Activated naive CD4-positive, alpha-beta T cell treated with anti-CD3 and anti-CD28 coated beads, Interleukin-2, amount 50 U/mL, for 72 hours (primary cell): ENCODE measurements at regions not wholly inside any gene's neighbourhood (a gene's known extent, or its start where the extent isn't known, plus 50 kb on each side); places are given as distances from the start of the nearest gene placed in this dataset.
"Not testable (repeated sequence)": the region's sequence is repeated elsewhere in the genome, so short reads cannot be mapped to it uniquely, and the experiment has no call there.

Source experiments
- ATAC-seq, 2 donors: fragments of 150-1000 bp; cut with Tn5 transposase; 2 replicates each; pipeline ENCODE4 v1.10.0; 2021; ENCODE audit warnings: mild to moderate bottlenecking in 2 of 2, moderate library complexity in 2 of 2
- DNase-seq, 2 donors: peaks; one replicate each; pipeline ENCODE4 v3.0.0; 2021 to 2022; ENCODE audit warnings: low spot score in 2 of 2
- H3K27ac Mint-ChIP-seq, 2 donors: one replicate each; pipeline ENCODE4 v1.8.0; 2022; ENCODE audit warnings: mild to moderate bottlenecking in 2 of 2, mixed read lengths in 2 of 2
- H3K36me3 Mint-ChIP-seq, 2 donors: one replicate each; pipeline ENCODE4 v1.8.0; 2022; ENCODE audit warnings: mixed read lengths in 2 of 2
- H3K9me3 Mint-ChIP-seq, 2 donors: one replicate each; pipeline ENCODE4 v1.8.0; 2022; ENCODE audit warnings: mixed read lengths in 2 of 2

- ATAC-seq = no peak
- Mint-ChIP-seq H3K36me3 (no peaks in the 10 kb centered on the region), H3K9me3 (no peaks in the 10 kb centered on the region), H3K27ac (no peak overlapping the region)
- no peak for DNase-seq
These were observed 81.4 kb downstream of the ACAA2 start for GRCh38 chr18:49731860-49732311.

- ATAC-seq = no peak
- Mint-ChIP-seq H3K27ac (no peak overlapping the region), H3K9me3 (no peaks in the 10 kb centered on the region), H3K36me3 (no peaks in the 10 kb centered on the region)
- DNase-seq = no peak
These were observed 81.9 kb downstream of the ACAA2 start for GRCh38 chr18:49731421-49731841.

- no peaks in the 10 kb centered on the region for H3K9me3 Mint-ChIP-seq
- H3K27ac Mint-ChIP-seq = peak overlapping the region in 1 of 2 donors; percentile 72
- ATAC-seq = no peak
- H3K36me3 Mint-ChIP-seq = no peaks in the 10 kb centered on the region
- no peak for DNase-seq
These were observed 82.4 kb downstream of the ACAA2 start for GRCh38 chr18:49730951-49731391.

GRCh38 chr18:49728542-49728941 is 84.8 kb downstream of the ACAA2 start:
- ATAC-seq = peak; percentile 29 to 43
- Mint-ChIP-seq H3K9me3 (no peaks in the 10 kb centered on the region), H3K27ac (no peak overlapping the region)

GRCh38 chr18:49727816-49728215 is 85.5 kb downstream of the ACAA2 start:
- Mint-ChIP-seq H3K36me3 (no peaks in the 10 kb centered on the region), H3K9me3 (no peaks in the 10 kb centered on the region), H3K27ac (no peak overlapping the region)
- no peak for ATAC-seq
- no peak for DNase-seq

More at GRCh38 chr18:49728542-49728941, 84.8 kb downstream of the ACAA2 start:
- H3K36me3 Mint-ChIP-seq = no peaks in the 10 kb centered on the region
- DNase-seq = peak in 1 of 2 donors; percentile 66

GRCh38 chr18:49726675-49726963 is 86.7 kb downstream of the ACAA2 start:
- no peak for DNase-seq
- Mint-ChIP-seq H3K36me3 (no peaks in the 10 kb centered on the region), H3K27ac (no peak overlapping the region), H3K9me3 (no peaks in the 10 kb centered on the region)
- ATAC-seq = no peak

- Mint-ChIP-seq H3K36me3 (no peaks in the 10 kb centered on the region), H3K9me3 (no peaks in the 10 kb centered on the region), H3K27ac (no peak overlapping the region)
- DNase-seq (no peak), ATAC-seq (no peak)
These were observed 87.3 kb downstream of the ACAA2 start for GRCh38 chr18:49725809-49726674.

GRCh38 chr18:49723648-49724180 is 89.6 kb downstream of the ACAA2 start:
- DNase-seq = no peak
- Mint-ChIP-seq H3K36me3 (no peaks in the 10 kb centered on the region), H3K9me3 (no peaks in the 10 kb centered on the region), H3K27ac (peak overlapping the region in 1 of 2 donors; percentile 33)
- peak; percentile 80 to 91 for ATAC-seq

- ATAC-seq (no peak), DNase-seq (no peak)
- Mint-ChIP-seq H3K27ac (no peak overlapping the region), H3K36me3 (peaks cover 0 to 6% of the 10 kb centered on the region in 2 donors), H3K9me3 (no peaks in the 10 kb centered on the region)
These were observed 90.9 kb downstream of the ACAA2 start for GRCh38 chr18:49722477-49722876.

GRCh38 chr18:49721981-49722380 is 91.4 kb downstream of the ACAA2 start:
- H3K27ac Mint-ChIP-seq = no peak overlapping the region
- DNase-seq = no peak
- H3K36me3 Mint-ChIP-seq = peaks cover 0 to 6% of the 10 kb centered on the region in 2 donors
- no peak for ATAC-seq
- H3K9me3 Mint-ChIP-seq = no peaks in the 10 kb centered on the region

- ATAC-seq, H3K36me3 Mint-ChIP-seq, H3K27ac Mint-ChIP-seq: not testable (repeated sequence)
These were observed 92.4 kb downstream of the ACAA2 start for GRCh38 chr18:49720944-49721343.

GRCh38 chr18:49717617-49718016 is 95.7 kb downstream of the ACAA2 start:
- no peak overlapping the region for H3K27ac Mint-ChIP-seq

More at GRCh38 chr18:49720944-49721343, 92.4 kb downstream of the ACAA2 start:
- not testable (repeated sequence) for H3K9me3 Mint-ChIP-seq, DNase-seq

GRCh38 chr18:49716035-49716434 is 97.3 kb downstream of the ACAA2 start:
- DNase-seq = no peak
- Mint-ChIP-seq H3K36me3 (peaks cover 0 to 6% of the 10 kb centered on the region in 2 donors), H3K27ac (no peak overlapping the region), H3K9me3 (peaks cover 0 to 5% of the 10 kb centered on the region in 2 donors)
- ATAC-seq = no peak

More at GRCh38 chr18:49717617-49718016, 95.7 kb downstream of the ACAA2 start:
- ATAC-seq (no peak), DNase-seq (no peak)
- peaks cover 0 to 5% of the 10 kb centered on the region in 2 donors for H3K9me3 Mint-ChIP-seq
- peaks cover 0 to 6% of the 10 kb centered on the region in 2 donors for H3K36me3 Mint-ChIP-seq

GRCh38 chr18:49709347-49709690 is 104.0 kb downstream of the ACAA2 start:
- DNase-seq = no peak
- H3K36me3 Mint-ChIP-seq = no peaks in the 10 kb centered on the region
- no peak overlapping the region for H3K27ac Mint-ChIP-seq
- peaks cover 0 to 5% of the 10 kb centered on the region in 2 donors for H3K9me3 Mint-ChIP-seq
- no peak for ATAC-seq

GRCh38 chr18:49708662-49709346 is 104.5 kb downstream of the ACAA2 start:
- no peak for ATAC-seq
- no peak for DNase-seq
- Mint-ChIP-seq H3K36me3 (no peaks in the 10 kb centered on the region), H3K27ac (no peak overlapping the region), H3K9me3 (peaks cover 0 to 5% of the 10 kb centered on the region in 2 donors)

- ATAC-seq (no peak), DNase-seq (no peak)
- Mint-ChIP-seq H3K27ac (no peak overlapping the region), H3K9me3 (no peaks in the 10 kb centered on the region), H3K36me3 (no peaks in the 10 kb centered on the region)
These were observed 105.7 kb downstream of the ACAA2 start for GRCh38 chr18:49707599-49707998.

- DNase-seq (no peak), ATAC-seq (no peak)
- H3K9me3 Mint-ChIP-seq = no peaks in the 10 kb centered on the region
- no peaks in the 10 kb centered on the region for H3K36me3 Mint-ChIP-seq
- no peak overlapping the region for H3K27ac Mint-ChIP-seq
These were observed 109.0 kb downstream of the ACAA2 start for GRCh38 chr18:49704334-49704733.
